ENCODE measurements at regions not wholly inside any gene's neighbourhood (a gene's known extent, or its start where the extent isn't known, plus 50 kb on each side); places are given as distances from the start of the nearest gene placed in this dataset.

GRCh38 chr10:26911811-26912461 lies 51.2 kb upstream of the ABI1 start:
- ChIA-PET POLR2A (no interaction called here), CTCF (no interaction called here)
- H3K9me3 ChIP-seq (ENCODE audit: control insufficient read depth, insufficient read depth, low read depth, low read length), result no peaks in the 10 kb centered on the region
- no peaks in the 10 kb centered on the region for H3K27me3 ChIP-seq (ENCODE audit: control insufficient read depth, insufficient read depth, low read length)
- H3K27ac ChIP-seq (ENCODE audit: low read length), result no peak overlapping the region
- in situ Hi-C loops (cut with HindIII; ENCODE audit: low pct_unique_long_range_greater_than_20kb, low sequenced_read_pairs) (no loop called here), intact Hi-C loops (cut with micrococcal nuclease; ENCODE audit: unreplicated experiment) (no loop called here)
- H3K4me1 ChIP-seq (ENCODE audit: control insufficient read depth, insufficient read depth, low read length), result no peaks in the 10 kb centered on the region
- H3K36me3 ChIP-seq (ENCODE audit: control insufficient read depth, insufficient read depth, low read length), result no peaks in the 10 kb centered on the region
- no peak for ATAC-seq
- TF ChIP-seq CTCF (IDR thresholded peaks at IDR 0.05) (no peak), REST (IDR thresholded peaks at IDR 0.05; ENCODE audit: insufficient read depth in 1 of 2, low read depth in 2 of 2, low read length in 1 of 2) (no peak), SIN3A (IDR thresholded peaks at IDR 0.05; ENCODE audit: borderline replicate concordance, insufficient read depth, low read depth, low read length) (no peak), POLR2AphosphoS5 (IDR thresholded peaks at IDR 0.05; ENCODE audit: low read depth, low read length) (no peak), TCF7L2 (IDR thresholded peaks at IDR 0.05; ENCODE audit: low read depth, low read length) (no peak)
- H3K4me3 ChIP-seq (ENCODE audit: low read depth in 2 of 2, low read length in 2 of 2), result no peak overlapping the region
- DNase-seq (ENCODE audit: low read depth, low spot score), result no peak
- BruUV-seq (replicated peaks), result no TSS peak
